NCI-H2107 (cell line): ENCODE measurements at regions not wholly inside any gene's neighbourhood (a gene's known extent, or its start where the extent isn't known, plus 50 kb on each side); places are given as distances from the start of the nearest gene placed in this dataset.
A peak's percentile ranks its signal among the peaks of the same experiment; 100 is the strongest.
"Not testable (repeated sequence)": the region's sequence is repeated elsewhere in the genome, so short reads cannot be mapped to it uniquely, and the experiment has no call there.

Experiments
- DNase-seq: peaks from one replicate; lab custom pipeline; 2025; lab: John Stamatoyannopoulos, UW

- DNase-seq, result no peak
Observed at GRCh38 chr4:138892483-138893407, 122.8 kb upstream of the NOCT start.

- DNase-seq, result no peak
Observed at GRCh38 chr4:138891631-138892031, 124.0 kb upstream of the NOCT start.

DNA sequence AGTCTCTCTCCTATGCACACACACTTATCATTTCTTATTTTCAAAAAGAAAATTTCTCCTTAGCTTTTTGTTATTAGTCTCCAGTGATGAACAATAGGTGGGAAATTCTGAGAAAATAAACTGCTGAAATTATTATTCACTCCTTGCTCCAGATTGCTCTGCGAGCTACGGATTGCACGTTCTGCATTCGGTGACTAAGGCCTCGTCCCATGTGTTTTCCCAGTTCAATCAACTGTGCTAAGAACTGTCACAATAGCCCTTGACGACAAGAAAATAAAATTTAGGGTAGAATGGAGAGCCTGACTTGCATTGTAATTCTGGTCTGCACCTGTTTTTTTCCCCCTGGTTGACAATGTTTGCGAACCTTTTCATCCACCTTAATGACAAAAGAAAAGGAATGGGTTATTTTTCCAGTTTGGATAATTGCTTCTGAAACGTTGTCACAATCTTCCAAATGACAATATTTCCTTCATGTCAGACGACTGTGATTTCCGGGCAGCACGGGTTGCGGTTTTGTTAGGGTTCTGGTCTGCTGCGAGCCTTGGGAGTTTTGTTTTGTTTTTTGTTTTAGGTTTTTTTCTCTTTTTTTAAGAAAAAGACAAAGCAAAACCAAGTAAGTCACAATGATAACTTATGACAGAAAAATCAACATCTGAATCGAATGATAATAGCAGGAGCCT is 124.5 kb upstream of the NOCT start:
- DNase-seq, result no peak

- DNase-seq, result no peak
Observed at GRCh38 chr4:138889216-138889615, 126.4 kb upstream of the NOCT start.

GRCh38 chr4:138887741-138888140 is 127.8 kb upstream of the NOCT start:
- DNase-seq, result no peak

DNA sequence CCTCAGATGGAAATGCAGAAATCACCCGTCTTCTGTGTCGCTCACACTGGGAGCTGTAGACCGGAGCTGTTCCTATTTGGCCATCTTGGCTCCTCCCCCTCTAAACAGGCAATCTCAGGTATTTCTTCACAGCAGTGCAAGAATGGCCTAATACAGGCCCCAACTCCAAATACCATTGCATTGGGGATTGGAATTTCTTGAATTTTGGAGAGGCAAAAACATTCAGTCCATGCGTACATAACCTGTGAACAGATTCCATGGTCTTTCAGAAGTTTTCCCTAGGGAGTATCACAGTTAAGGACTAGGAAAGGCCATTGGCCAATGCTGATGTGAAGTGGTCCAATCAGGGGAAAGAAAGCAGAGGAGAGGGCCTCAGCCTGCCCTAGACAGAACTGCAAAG is 128.2 kb upstream of the NOCT start:
- DNase-seq, result no peak

- DNase-seq, result no peak
Observed at GRCh38 chr4:138879757-138880156, 135.8 kb upstream of the NOCT start.

- no peak for DNase-seq
Observed at GRCh38 chr4:138875891-138876608, 139.5 kb upstream of the NOCT start.

DNA sequence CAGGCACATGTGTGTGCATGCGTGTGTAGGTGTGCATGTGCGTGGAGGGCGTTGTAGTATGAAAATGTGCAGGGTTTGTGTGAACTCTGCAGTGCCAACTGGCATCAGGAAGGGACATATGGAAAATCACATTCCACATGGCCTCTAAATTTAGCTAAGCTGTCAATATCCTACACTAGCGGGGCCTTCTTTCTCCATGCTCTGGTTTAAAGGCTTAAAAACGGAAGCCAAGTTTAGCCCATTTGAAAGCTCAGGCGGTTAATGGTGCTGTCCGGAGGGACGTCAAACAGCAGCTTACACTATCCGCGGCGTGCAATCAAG is 144.1 kb upstream of the NOCT start:
- DNase-seq, result no peak

GRCh38 chr4:138870737-138871554 is 144.6 kb upstream of the NOCT start:
- DNase-seq, result peak; percentile 58

DNA sequence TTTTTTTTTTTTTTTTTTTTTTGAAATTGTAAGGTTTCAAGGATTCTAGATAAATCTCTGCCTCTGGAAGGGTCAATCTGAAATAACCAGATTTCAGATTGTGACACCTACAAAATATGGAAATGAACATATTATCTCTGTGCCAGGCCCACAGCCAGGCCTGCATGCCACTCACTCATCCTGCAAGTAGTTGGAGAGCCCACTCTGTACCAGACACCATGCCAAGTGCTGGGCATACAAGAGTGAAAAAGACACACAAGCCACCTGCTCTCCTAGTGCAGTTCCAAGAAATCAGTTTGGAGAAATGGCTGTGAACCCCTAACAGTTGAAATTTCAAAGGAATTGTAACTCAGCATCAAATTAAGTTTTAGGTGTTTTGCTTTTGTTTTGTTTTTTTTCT is 145.9 kb upstream of the NOCT start:
- DNase-seq, result no peak

GRCh38 chr4:138869165-138869564 is 146.4 kb upstream of the NOCT start:
- DNase-seq, result no peak

- no peak for DNase-seq
Observed at GRCh38 chr4:138868562-138868961, 147.0 kb upstream of the NOCT start.

GRCh38 chr4:138867404-138867803 is 148.2 kb upstream of the NOCT start:
- DNase-seq, result no peak

- DNase-seq, result no peak
Observed at GRCh38 chr4:138866314-138866713, 149.3 kb upstream of the NOCT start.

DNA sequence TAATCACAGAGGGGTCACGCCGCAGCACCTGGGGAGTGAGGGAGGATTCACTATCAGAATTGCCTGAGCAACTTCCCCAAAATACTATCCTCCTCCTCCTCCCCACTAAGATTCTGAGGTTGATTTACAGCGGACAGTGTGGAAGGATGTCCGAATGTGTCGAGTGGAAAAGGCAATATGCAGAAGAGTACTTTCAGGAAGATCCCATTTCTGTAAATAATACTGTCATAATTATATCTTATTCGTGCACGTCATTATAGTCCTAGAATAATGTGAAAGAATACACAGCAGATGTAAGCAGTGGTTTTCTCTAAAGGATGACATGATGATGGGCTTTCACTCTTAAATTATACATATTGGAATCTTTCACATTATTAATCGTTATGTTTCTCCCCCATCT is 149.8 kb upstream of the NOCT start:
- no peak for DNase-seq

GRCh38 chr4:138864961-138865720 is 150.4 kb upstream of the NOCT start:
- DNase-seq, result no peak

- no peak for DNase-seq
Observed at GRCh38 chr4:138863160-138863559, 152.4 kb upstream of the NOCT start.

DNA sequence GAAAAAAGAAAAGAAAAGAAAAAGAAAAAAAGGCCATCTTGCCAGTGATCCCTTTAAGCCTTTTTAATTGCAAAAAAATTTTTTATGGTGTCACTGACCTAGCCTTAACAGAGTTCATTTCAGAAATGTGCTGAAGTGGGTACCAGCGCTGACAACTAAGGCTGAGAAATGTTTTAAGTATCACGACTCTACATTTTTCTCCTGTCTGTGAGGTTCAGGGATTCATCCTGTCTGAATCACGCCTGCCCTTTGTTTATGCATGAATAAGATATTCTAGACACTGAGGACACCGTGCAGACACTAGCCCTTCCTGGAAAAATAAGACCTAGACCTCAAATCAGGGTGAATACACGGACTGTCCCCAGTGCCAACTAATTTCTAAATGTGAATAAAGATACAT is 154.4 kb upstream of the NOCT start:
- no peak for DNase-seq

GRCh38 chr4:138860357-138860756 is 155.2 kb upstream of the NOCT start:
- not testable (repeated sequence) for DNase-seq

GRCh38 chr4:138859254-138859653 is 156.3 kb upstream of the NOCT start:
- DNase-seq, result no peak
